Small intestine (tissue), 7 donors: ENCODE measurements at regions not wholly inside any gene's neighbourhood (a gene's known extent, or its start where the extent isn't known, plus 50 kb on each side); places are given as distances from the start of the nearest gene placed in this dataset.

Experiments
- DNase-seq, 2 donors: peaks; one replicate each; pipeline versions ENCODE4 v3.0.0 to v3.0.0-alpha.2; 2013
- FAIRE-seq: peaks from 2 replicates; lab custom pipeline; 2012; peaks lifted over from hg19 to GRCh38; lab: Jason Lieb, UNC
- H3K27ac ChIP-seq, 3 donors: one replicate each; pipeline ENCODE4 v1.5.1; 2013; ENCODE audit warnings: low read length in 2 of 3, mild to moderate bottlenecking in 2 of 3, control low read depth in 1 of 3, inconsistent platforms in 1 of 3, low read depth in 1 of 3, moderate library complexity in 1 of 3
- H3K27me3 ChIP-seq, 3 donors: one replicate each; pipeline ENCODE4 v1.6.1; 2013; ENCODE audit warnings: low read length in 3 of 3, inconsistent platforms in 1 of 3; ENCODE audit not compliant: control insufficient read depth in 3 of 3, insufficient read depth in 3 of 3
- H3K36me3 ChIP-seq, 3 donors: one replicate each; pipeline ENCODE4 v1.6.1; 2013; ENCODE audit warnings: low read length in 3 of 3, inconsistent platforms in 1 of 3, low read depth in 1 of 3, mild to moderate bottlenecking in 1 of 3, moderate library complexity in 1 of 3; ENCODE audit not compliant: control insufficient read depth in 3 of 3, insufficient read depth in 2 of 3
- H3K4me1 ChIP-seq, 3 donors: one replicate each; pipeline ENCODE4 v1.6.1; 2013; ENCODE audit warnings: low read length in 2 of 3, inconsistent platforms in 1 of 3, low read depth in 1 of 3, mild to moderate bottlenecking in 1 of 3, moderate library complexity in 1 of 3; ENCODE audit not compliant: control insufficient read depth in 3 of 3, insufficient read depth in 2 of 3
- H3K4me3 ChIP-seq, 3 donors: one replicate each; pipeline ENCODE4 v1.5.1; 2013; ENCODE audit warnings: low read length in 3 of 3, control low read depth in 1 of 3, inconsistent platforms in 1 of 3, low read depth in 1 of 3, mild to moderate bottlenecking in 1 of 3, moderate library complexity in 1 of 3
- H3K9me3 ChIP-seq, 2 donors: one replicate each; pipeline ENCODE4 v1.6.1; 2013; ENCODE audit warnings: low read depth in 1 of 2, low read length in 1 of 2; ENCODE audit not compliant: control insufficient read depth in 2 of 2, insufficient read depth in 1 of 2
- WGBS, 3 donors: extraction: QIAGEN DNeasy Blood & Tissue Kit; methylation state at CpG; one replicate each; pipeline ENCODE4 v1.1.7; 2013; 5-methylcytosine and 5-hydroxymethylcytosine counted together
- donor health status: healthy with polysubstance abuse.
- donor health status: control.
- donor health status: control.
- donor health status: Bipolar disorder and iron deficiency.
- donor health status: healthy.

DNA sequence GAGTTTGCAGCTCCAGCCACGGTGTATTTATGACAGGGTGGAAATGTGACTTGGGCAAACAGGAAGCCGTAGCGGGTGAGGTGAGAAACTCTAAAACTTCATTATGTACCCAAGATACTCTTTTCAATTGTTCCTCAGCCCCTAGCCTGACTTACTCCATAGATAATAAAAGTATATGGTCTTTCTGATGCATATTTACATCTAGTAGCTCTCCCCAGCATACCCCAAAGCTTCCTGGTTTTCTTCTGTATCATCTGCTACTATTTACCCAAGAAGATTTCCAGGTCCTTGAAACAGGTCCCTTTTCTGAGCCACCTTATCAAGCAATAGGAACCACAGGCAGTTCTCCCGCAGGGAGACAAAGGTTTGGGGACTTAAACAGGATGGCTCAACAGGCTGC lies 201.5 kb upstream of the ESRRG start:
- Histone ChIP-seq H3K4me3 (no peak overlapping the region), H3K9me3 (no peaks in the 10 kb centered on the region), H3K27me3 (no peaks in the 10 kb centered on the region), H3K27ac (peak overlapping the region in 1 of 3 donors; percentile 1), H3K4me1 (peaks cover 3 to 49% (median 9%) of the 10 kb centered on the region in 3 donors), H3K36me3 (peaks cover 0 to 3% (median 0%) of the 10 kb centered on the region in 3 donors)
- 39 to 47% (median 47%) methylated on average over 4 of the region's 4 CpGs for whole genome bisulfite sequencing, 3 donors
- FAIRE-seq (no peak), DNase-seq (peak in 1 of 2 donors; percentile 46)

DNA sequence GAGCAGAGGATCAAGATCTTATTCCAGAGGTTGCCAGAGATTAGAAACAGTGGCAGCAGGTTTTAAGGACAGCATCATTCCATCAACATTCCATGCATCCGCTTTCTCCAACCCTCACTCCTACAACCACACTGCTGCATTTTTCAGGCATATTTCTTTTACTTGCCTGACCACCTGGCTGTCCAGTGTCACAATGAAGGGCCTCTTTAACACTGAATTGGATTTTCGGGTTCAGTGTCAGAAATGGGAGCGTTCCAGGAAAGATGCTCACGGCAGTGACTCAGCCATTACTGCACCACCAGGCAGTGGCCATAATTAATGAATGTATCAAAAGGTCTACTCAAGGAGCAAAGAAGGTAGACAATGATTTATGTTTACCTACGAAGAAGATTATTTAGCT lies 200.4 kb upstream of the ESRRG start:
- Histone ChIP-seq H3K27me3 (no peaks in the 10 kb centered on the region), H3K9me3 (no peaks in the 10 kb centered on the region), H3K36me3 (peaks cover 0 to 3% (median 0%) of the 10 kb centered on the region in 3 donors), H3K27ac (no peak overlapping the region), H3K4me1 (peaks cover 3 to 49% (median 9%) of the 10 kb centered on the region in 3 donors), H3K4me3 (no peak overlapping the region)
- DNase-seq: no peak
- WGBS, 3 donors: 90 to 95% (median 91%) methylated on average over 5 of the region's 5 CpGs
- FAIRE-seq: no peak

DNA sequence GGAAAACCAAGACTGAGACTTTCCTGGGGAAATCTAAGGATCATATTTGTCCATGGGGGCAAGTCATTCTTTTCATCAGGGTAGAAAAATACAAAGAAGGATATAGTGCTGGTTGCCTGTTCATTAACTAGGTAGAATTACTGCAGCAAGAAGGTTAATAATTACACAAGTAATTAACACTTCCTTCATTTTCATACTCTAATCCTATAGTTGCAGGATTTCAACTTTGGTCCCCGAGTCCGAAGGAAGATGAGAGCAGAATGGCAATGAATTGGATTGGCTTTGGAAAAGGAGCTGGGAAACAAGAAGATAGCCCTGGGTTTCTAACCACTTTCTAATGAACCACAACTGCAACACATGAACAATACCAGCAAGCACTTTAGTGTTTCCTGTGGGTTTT lies 199.2 kb upstream of the ESRRG start:
- no peaks in the 10 kb centered on the region for H3K27me3 ChIP-seq
- H3K9me3 ChIP-seq: no peaks in the 10 kb centered on the region
- DNase-seq: peak; percentile 66 to 73
- peaks cover 3 to 40% (median 9%) of the 10 kb centered on the region in 3 donors for H3K4me1 ChIP-seq
- 5 to 55% (median 50%) methylated on average over 2 of the region's 2 CpGs for WGBS, 3 donors
- no peak overlapping the region for H3K4me3 ChIP-seq
- FAIRE-seq: no peak
- H3K36me3 ChIP-seq: peaks cover 0 to 3% (median 0%) of the 10 kb centered on the region in 3 donors
- peak overlapping the region in 2 of 3 donors; percentile 27 to 53 for H3K27ac ChIP-seq

DNA sequence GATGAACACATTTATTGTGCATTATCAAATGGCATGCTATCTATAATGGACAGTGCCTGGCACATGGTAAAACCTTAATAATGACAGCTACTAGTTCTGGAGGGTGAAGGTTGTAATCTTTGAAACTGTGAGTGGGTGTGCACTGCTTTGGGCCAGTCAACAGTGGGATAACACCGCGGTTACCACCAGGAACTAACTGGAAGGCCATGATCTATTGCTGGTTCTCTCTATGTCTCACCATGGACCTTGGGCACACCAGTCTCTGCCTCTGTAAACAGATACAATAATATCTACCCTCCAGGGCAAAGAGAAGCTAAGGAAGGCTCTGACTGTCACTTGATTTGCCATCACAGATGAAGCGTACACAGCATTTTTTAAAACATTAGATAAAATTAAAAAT lies 198.6 kb upstream of the ESRRG start:
- FAIRE-seq: no peak
- Histone ChIP-seq H3K36me3 (peaks cover 0 to 3% (median 0%) of the 10 kb centered on the region in 3 donors), H3K27ac (peak overlapping the region in 2 of 3 donors; percentile 27 to 53)

DNA sequence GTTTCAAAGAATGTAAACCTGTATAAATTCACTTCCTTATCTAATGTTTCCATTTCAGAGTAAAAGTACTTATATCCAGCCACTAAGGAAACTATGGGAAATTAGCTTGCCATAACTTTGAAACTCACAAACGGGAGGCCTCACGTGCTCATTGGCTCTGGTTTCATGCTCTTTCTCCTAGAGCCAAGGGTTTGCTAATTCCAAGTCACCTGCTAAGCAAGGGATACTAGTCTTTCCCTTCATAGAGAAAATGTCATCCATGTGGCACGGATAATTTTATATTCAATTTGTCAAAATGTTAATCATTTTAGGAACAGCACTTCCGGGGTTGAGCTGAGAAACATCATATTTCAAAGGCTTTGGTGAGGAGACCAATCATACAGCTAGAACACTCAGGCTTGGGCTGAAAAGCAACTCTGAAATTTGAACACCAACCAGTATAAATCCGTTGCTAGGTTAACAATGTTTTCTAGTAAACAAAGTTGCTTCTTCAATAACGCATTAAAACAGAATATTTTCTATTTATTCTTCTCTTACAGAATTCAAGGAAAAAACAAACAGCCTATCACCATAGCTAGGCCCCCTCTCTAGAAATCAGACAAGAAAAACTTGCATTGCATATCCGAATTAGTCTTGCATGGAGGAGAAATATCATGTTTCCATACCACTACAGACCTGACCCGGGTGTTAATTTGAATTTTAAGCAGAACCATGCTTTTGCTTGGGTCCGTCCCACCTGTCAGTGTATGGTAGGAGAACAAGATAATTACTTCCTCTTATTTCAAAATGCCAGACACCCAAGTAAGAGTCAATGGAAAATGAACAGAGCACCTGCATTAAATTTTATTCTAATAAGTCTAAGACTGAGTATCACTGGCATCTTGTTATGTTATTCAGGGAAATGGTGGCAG lies 196.1 kb upstream of the ESRRG start:
- Histone ChIP-seq H3K27me3 (no peaks in the 10 kb centered on the region), H3K4me1 (peaks cover 3 to 15% (median 6%) of the 10 kb centered on the region in 3 donors), H3K4me3 (no peak overlapping the region), H3K36me3 (no peaks in the 10 kb centered on the region), H3K27ac (no peak overlapping the region), H3K9me3 (no peaks in the 10 kb centered on the region)
- DNase-seq (no peak), FAIRE-seq (no peak)
- WGBS, 3 donors: 83 to 91% (median 86%) methylated on average over 9 of the region's 9 CpGs

More for the DNA sequence above, 198.6 kb upstream of the ESRRG start:
- H3K9me3 ChIP-seq: no peaks in the 10 kb centered on the region
- H3K27me3 ChIP-seq: no peaks in the 10 kb centered on the region
- peak; percentile 28 to 66 for DNase-seq
- no peak overlapping the region for H3K4me3 ChIP-seq
- WGBS, 3 donors: 62 to 86% (median 81%) methylated on average over 3 of the region's 3 CpGs
- H3K4me1 ChIP-seq: peaks cover 3 to 35% (median 9%) of the 10 kb centered on the region in 3 donors

DNA sequence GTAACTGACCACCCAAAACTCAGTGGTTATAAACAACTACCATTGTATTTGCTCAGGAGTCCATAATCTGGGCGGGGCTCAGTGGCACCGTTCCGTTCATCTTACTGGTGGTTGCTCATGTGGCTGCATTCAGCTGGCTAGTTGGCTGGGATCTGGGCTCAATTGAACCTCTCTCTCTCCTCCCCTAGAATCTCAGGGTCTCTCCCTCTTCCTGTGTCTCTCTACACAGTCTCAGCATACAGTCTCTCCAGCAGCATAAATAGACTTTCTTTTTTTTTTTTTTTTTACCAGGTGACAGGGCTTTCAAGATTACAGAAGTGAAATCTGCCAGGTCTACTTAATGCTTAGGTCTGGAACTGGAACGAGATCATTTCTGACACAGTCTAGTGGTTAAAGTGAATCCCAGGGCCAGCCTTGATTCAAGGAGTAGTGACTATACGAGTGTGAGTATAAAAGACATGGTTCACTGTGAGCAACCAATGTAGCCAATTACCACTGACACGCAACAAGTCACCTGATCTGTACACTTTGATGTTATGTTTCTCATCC lies 193.7 kb upstream of the ESRRG start:
- Histone ChIP-seq H3K27ac (no peak overlapping the region), H3K4me1 (peaks cover 0 to 6% (median 2%) of the 10 kb centered on the region in 3 donors), H3K9me3 (no peaks in the 10 kb centered on the region), H3K4me3 (no peak overlapping the region), H3K27me3 (no peaks in the 10 kb centered on the region), H3K36me3 (no peaks in the 10 kb centered on the region)
- DNase-seq (no peak), FAIRE-seq (no peak)
- WGBS, 3 donors: 80 to 88% (median 82%) methylated on average over 6 of the region's 6 CpGs

DNA sequence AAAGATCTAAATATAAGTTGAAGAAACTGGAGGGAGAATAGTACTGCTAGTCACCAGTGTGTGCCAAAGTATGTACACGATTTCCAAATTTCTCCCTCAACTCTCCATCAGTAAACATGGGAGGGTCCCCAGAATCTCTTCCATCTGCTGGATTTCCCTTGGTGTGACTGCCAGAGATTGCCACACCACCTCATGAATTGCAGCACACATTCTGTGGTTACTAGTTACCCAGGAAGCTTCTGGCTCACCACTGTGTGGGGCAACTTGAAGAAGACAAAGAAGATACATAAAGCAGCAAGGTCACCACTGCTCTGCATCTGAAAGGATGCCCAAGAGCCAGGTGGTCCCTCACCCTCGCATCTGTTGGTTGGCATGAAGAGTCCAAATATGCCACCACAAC lies 191.7 kb upstream of the ESRRG start:
- 82 to 91% (median 85%) methylated on average over 2 of the region's 2 CpGs for WGBS, 3 donors
- no peaks in the 10 kb centered on the region for H3K27me3 ChIP-seq
- FAIRE-seq (no peak), DNase-seq (no peak)
- no peaks in the 10 kb centered on the region for H3K4me1 ChIP-seq
- H3K4me3 ChIP-seq: no peak overlapping the region
- H3K36me3 ChIP-seq: no peaks in the 10 kb centered on the region
- H3K27ac ChIP-seq: no peak overlapping the region
- no peaks in the 10 kb centered on the region for H3K9me3 ChIP-seq

DNA sequence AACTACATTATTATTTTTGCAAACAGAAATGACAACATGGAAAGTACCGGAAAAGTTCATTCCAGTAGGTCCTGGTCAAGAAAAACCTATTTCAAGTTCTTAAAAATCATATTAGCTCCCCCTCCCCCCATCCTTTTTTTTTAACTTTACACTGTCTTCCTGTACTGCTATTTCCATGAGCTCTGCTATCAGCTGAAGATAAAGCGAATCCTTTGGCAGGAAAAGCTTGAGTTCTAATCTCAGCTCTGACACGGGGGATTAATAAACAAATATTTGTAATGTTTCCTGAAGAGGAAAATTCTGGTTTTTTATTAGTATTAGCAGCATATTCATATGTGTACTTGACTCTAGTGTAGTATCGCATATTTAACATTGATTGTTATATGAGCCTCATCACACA lies 190.7 kb upstream of the ESRRG start:
- FAIRE-seq (no peak), DNase-seq (no peak)
- Histone ChIP-seq H3K27ac (no peak overlapping the region), H3K9me3 (no peaks in the 10 kb centered on the region), H3K4me1 (no peaks in the 10 kb centered on the region), H3K36me3 (no peaks in the 10 kb centered on the region), H3K27me3 (no peaks in the 10 kb centered on the region), H3K4me3 (no peak overlapping the region)
- 47 to 62% (median 51%) methylated on average over 4 of the region's 4 CpGs for WGBS, 3 donors
